Neural progenitor cell (in vitro differentiated cells): ENCODE measurements at regions not wholly inside any gene's neighbourhood (a gene's known extent, or its start where the extent isn't known, plus 50 kb on each side); places are given as distances from the start of the nearest gene placed in this dataset.

Experiments
- EZH2 ChIP-seq: fragments of 200-600 bp; sonication (generic); IDR thresholded peaks from 2 replicates; pipeline ENCODE4 v1.6.1; 2017; ENCODE audit warnings: antibody characterized with exemption, mild to moderate bottlenecking, moderate library complexity
- EZH2phosphoT487 ChIP-seq: fragments of 200-600 bp; sonication (generic); IDR thresholded peaks from 2 replicates; pipeline ENCODE4 v1.6.1; 2017; ENCODE audit warnings: antibody characterized with exemption
- TF ChIP-seq, protein P1 (sequence below): fragments of 200-600 bp; sonication (generic); IDR thresholded peaks from 2 replicates; pipeline ENCODE4 v1.5.1; 2017; ENCODE audit warnings: antibody characterized with exemption, mild to moderate bottlenecking

DNA sequence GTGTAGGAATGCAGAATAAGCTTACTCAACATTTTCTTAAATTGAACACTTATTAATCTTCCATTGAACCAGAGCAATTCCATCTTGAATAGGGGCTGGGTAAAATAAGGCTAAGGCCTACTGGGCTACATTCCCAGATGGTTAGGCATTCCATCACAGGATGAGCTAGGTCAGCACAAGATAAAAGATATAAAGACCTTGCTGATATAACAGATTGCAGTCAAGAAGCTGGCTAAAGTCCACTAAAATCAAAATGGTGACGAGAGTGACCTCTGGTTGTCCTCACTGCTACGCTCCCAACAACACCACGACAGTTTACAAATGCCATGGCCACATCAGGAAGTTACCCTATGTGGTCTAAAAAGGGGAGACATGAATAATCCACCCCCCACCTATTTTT is 156.1 kb downstream of the NXNL2 start:
- TF ChIP-seq, protein P1, sequence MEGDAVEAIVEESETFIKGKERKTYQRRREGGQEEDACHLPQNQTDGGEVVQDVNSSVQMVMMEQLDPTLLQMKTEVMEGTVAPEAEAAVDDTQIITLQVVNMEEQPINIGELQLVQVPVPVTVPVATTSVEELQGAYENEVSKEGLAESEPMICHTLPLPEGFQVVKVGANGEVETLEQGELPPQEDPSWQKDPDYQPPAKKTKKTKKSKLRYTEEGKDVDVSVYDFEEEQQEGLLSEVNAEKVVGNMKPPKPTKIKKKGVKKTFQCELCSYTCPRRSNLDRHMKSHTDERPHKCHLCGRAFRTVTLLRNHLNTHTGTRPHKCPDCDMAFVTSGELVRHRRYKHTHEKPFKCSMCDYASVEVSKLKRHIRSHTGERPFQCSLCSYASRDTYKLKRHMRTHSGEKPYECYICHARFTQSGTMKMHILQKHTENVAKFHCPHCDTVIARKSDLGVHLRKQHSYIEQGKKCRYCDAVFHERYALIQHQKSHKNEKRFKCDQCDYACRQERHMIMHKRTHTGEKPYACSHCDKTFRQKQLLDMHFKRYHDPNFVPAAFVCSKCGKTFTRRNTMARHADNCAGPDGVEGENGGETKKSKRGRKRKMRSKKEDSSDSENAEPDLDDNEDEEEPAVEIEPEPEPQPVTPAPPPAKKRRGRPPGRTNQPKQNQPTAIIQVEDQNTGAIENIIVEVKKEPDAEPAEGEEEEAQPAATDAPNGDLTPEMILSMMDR: no peak
- TF ChIP-seq EZH2phosphoT487: no peak
- no peak for TF ChIP-seq EZH2
